Panc1 (cell line): ENCODE measurements at regions not wholly inside any gene's neighbourhood (a gene's known extent, or its start where the extent isn't known, plus 50 kb on each side); places are given as distances from the start of the nearest gene placed in this dataset.

Experiments used
- ATAC-seq: fragments of 200-7000 bp; cut with Tn5 transposase; 2 replicates; pipeline ENCODE4 v1.9.1; 2020; ENCODE audit warnings: mild to moderate bottlenecking, moderate library complexity
- BruUV-seq: library from RNA; stranded (reverse); fragments of 400-500 nt; replicated peaks from 2 replicates; lab custom pipeline; 2021; lab: Mats Ljungman, UMichigan
- CTCF ChIA-PET: fragments of 300-600 bp; sonication (Branson Sonifier 250); formaldehyde crosslinking; loops from one replicate; lab custom pipeline; 2022; ENCODE audit warnings: antibody characterized with exemption; lab: Charles Lee
- POLR2A ChIA-PET: fragments of 300-600 bp; sonication (Branson Sonifier 250); formaldehyde crosslinking; loops from one replicate; lab custom pipeline; 2022; ENCODE audit warnings: antibody characterized with exemption; lab: Charles Lee
- DNase-seq: peaks from one replicate; pipeline ENCODE4 v3.0.0-alpha.2; 2010; ENCODE audit warnings: low read depth, low spot score
- H3K27ac ChIP-seq: 2 replicates; pipeline ENCODE4 v1.5.1; 2011; ENCODE audit warnings: mild to moderate bottlenecking, low read length, inconsistent platforms
- H3K27me3 ChIP-seq: fragments of 200-500 bp; sonication (Bioruptor generic); 2 replicates; pipeline ENCODE4 v1.6.0; 2014; ENCODE audit warnings: low read length, inconsistent platforms; ENCODE audit not compliant: control insufficient read depth, insufficient read depth
- H3K36me3 ChIP-seq: fragments of 200-500 bp; sonication (Bioruptor generic); 2 replicates; pipeline ENCODE4 v1.5.1; 2014; ENCODE audit warnings: inconsistent platforms, mild to moderate bottlenecking, low read length, moderate library complexity; ENCODE audit not compliant: control insufficient read depth, insufficient read depth
- H3K4me1 ChIP-seq: 2 replicates; pipeline ENCODE4 v1.5.1; 2011; ENCODE audit warnings: inconsistent platforms, mild to moderate bottlenecking, low read length, moderate library complexity; ENCODE audit not compliant: control insufficient read depth, insufficient read depth
- H3K4me3 ChIP-seq, 2 experiments: 2 replicates each; pipeline ENCODE4 v1.5.1; 2011 to 2012; ENCODE audit warnings: low read depth in 2 of 2, low read length in 2 of 2, mild to moderate bottlenecking in 2 of 2, inconsistent platforms in 1 of 2, moderate library complexity in 1 of 2
- H3K9me3 ChIP-seq: fragments of 200-500 bp; sonication (Bioruptor generic); 2 replicates; pipeline ENCODE4 v1.5.1; 2014; ENCODE audit warnings: low read depth, mild to moderate bottlenecking, inconsistent platforms, low read length, moderate library complexity; ENCODE audit not compliant: control insufficient read depth, insufficient read depth
- CTCF ChIP-seq: fragments of 450-650 bp; IDR thresholded peaks from 2 replicates; pipeline ENCODE4 v1.5.1; 2017; ENCODE audit warnings: mild to moderate bottlenecking
- POLR2AphosphoS5 ChIP-seq: IDR thresholded peaks from 2 replicates; pipeline ENCODE4 v1.6.1; 2012; ENCODE audit warnings: mild to moderate bottlenecking, low read depth, low read length, moderate library complexity
- SIN3A ChIP-seq: IDR thresholded peaks from 2 replicates; pipeline ENCODE4 v1.6.1; 2012; ENCODE audit warnings: low read depth, mild to moderate bottlenecking, low read length, moderate library complexity, borderline replicate concordance; ENCODE audit not compliant: insufficient read depth
- TCF7L2 ChIP-seq: IDR thresholded peaks from 2 replicates; pipeline ENCODE4 v1.6.1; 2011; ENCODE audit warnings: mild to moderate bottlenecking, low read depth, low read length, inconsistent platforms
- in situ Hi-C: cut with HindIII; loops from 2 replicates; pipeline ENCODE4 v1.10.0; 2016; ENCODE audit warnings: low sequenced_read_pairs, low pct_unique_long_range_greater_than_20kb
- intact Hi-C: fragments of 100-400 bp; cut with micrococcal nuclease; formaldehyde crosslinking; loops from one replicate; pipeline ENCODE4 v1.10.0; 2022; ENCODE audit not compliant: unreplicated experiment
- TF ChIP-seq, protein P1 (sequence below), 2 experiments: IDR thresholded peaks; 2 replicates each; pipeline ENCODE4 v1.6.1; 2011 to 2012; ENCODE audit warnings: low read depth in 2 of 2, control low read depth in 1 of 2, low read length in 1 of 2, mild to moderate bottlenecking in 1 of 2, moderate library complexity in 1 of 2; ENCODE audit not compliant: insufficient read depth in 1 of 2

DNA sequence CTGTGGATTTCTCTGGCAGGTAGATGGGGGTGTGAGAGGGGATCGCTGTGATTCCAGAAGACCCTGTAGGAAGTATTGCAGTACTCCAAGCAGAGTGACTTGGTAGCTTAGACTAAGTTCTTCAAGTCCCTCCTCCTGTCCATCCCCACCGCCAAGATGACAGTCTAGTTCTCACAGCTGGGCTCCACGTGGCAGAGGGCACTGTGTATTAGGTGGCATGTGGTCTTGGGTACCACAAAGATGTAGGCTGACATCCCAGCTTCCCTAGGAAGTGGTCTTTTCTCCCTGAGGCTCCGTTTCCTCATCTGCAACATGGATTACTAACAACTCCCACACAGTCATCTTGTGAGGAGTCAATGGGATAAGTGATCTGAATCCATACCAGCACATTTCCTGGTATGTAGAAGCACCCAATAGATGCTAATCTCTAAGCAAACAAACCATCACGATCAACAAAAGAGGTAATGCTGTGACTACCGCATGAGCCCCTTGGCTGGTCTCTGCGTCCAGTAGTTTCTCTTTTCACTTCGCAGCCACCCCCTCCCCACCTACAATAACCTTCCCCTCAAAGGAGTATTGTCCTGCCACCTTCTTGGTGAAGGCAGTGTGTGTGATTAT is 349.1 kb upstream of the EEF2KMT start:
- ChIA-PET CTCF (no interaction called here), POLR2A (no interaction called here)
- DNase-seq (no peak), ATAC-seq (no peak)
- BruUV-seq = no TSS peak
- no peak overlapping the region for H3K4me3 ChIP-seq
- H3K27ac ChIP-seq = no peak overlapping the region
- peaks cover 8% of the 10 kb centered on the region; the same call in 1 of the 2 replicates for H3K27me3 ChIP-seq
- no peaks in the 10 kb centered on the region for H3K9me3 ChIP-seq
- intact Hi-C loops = no loop called here
- TF ChIP-seq POLR2AphosphoS5 (no peak), CTCF (no peak), SIN3A (no peak), TCF7L2 (no peak)
- TF ChIP-seq, protein P1, sequence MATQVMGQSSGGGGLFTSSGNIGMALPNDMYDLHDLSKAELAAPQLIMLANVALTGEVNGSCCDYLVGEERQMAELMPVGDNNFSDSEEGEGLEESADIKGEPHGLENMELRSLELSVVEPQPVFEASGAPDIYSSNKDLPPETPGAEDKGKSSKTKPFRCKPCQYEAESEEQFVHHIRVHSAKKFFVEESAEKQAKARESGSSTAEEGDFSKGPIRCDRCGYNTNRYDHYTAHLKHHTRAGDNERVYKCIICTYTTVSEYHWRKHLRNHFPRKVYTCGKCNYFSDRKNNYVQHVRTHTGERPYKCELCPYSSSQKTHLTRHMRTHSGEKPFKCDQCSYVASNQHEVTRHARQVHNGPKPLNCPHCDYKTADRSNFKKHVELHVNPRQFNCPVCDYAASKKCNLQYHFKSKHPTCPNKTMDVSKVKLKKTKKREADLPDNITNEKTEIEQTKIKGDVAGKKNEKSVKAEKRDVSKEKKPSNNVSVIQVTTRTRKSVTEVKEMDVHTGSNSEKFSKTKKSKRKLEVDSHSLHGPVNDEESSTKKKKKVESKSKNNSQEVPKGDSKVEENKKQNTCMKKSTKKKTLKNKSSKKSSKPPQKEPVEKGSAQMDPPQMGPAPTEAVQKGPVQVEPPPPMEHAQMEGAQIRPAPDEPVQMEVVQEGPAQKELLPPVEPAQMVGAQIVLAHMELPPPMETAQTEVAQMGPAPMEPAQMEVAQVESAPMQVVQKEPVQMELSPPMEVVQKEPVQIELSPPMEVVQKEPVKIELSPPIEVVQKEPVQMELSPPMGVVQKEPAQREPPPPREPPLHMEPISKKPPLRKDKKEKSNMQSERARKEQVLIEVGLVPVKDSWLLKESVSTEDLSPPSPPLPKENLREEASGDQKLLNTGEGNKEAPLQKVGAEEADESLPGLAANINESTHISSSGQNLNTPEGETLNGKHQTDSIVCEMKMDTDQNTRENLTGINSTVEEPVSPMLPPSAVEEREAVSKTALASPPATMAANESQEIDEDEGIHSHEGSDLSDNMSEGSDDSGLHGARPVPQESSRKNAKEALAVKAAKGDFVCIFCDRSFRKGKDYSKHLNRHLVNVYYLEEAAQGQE (IDR thresholded peaks at IDR 0.05; ENCODE audit: insufficient read depth in 1 of 2, low read depth in 2 of 2, low read length in 1 of 2) = no peak
- no peaks in the 10 kb centered on the region for H3K4me1 ChIP-seq
- in situ Hi-C loops = no loop called here
- no peaks in the 10 kb centered on the region for H3K36me3 ChIP-seq

- DNase-seq (no peak), ATAC-seq (no peak)
- H3K4me3 ChIP-seq = no peak overlapping the region
- H3K9me3 ChIP-seq = no peaks in the 10 kb centered on the region
- intact Hi-C loops (no loop called here), in situ Hi-C loops (no loop called here)
- H3K27ac ChIP-seq = no peak overlapping the region
- H3K4me1 ChIP-seq = no peaks in the 10 kb centered on the region
- ChIA-PET CTCF (no interaction called here), POLR2A (no interaction called here)
- peaks cover 5% of the 10 kb centered on the region; the same call in 1 of the 2 replicates for H3K27me3 ChIP-seq
- H3K36me3 ChIP-seq = no peaks in the 10 kb centered on the region
- no TSS peak for BruUV-seq
- TF ChIP-seq POLR2AphosphoS5 = no peak
Measured at GRCh38 chr16:5444189-5444588, 346.6 kb upstream of the EEF2KMT start.

DNA sequence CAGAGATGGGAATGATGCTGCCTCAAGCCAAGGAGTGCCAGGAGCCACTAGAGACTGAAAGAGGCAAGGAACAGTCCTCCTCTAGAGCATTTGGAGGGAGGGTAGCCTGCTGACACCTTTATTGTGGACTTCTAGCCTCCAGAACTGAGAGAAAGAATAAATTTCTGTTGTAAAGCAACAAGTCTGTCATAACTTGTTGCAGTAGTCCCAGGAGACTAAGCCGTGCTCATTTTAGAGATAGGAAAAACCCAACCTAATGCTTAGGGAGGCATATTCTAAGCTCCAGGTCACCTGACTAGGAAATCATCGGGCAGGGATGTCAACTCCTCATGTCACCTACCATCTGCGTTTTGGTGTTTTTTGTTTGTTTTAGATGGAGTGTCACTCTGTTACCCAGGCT is 345.4 kb upstream of the EEF2KMT start:
- ChIA-PET POLR2A (no interaction called here), CTCF (no interaction called here)
- Histone ChIP-seq H3K4me3 (no peak overlapping the region), H3K27me3 (peaks cover 5% of the 10 kb centered on the region; the same call in 1 of the 2 replicates), H3K4me1 (no peaks in the 10 kb centered on the region), H3K9me3 (no peaks in the 10 kb centered on the region), H3K27ac (no peak overlapping the region), H3K36me3 (no peaks in the 10 kb centered on the region)
- BruUV-seq = no TSS peak
- ATAC-seq (no peak), DNase-seq (no peak)
- in situ Hi-C loops = no loop called here
- TF ChIP-seq POLR2AphosphoS5 (no peak), TCF7L2 (no peak), SIN3A (no peak)
- TF ChIP-seq, protein P1 (IDR thresholded peaks at IDR 0.05; ENCODE audit: insufficient read depth in 1 of 2, low read depth in 2 of 2, low read length in 1 of 2) = no peak
- intact Hi-C loops = no loop called here
